ENCODE measurements at regions not wholly inside any gene's neighbourhood (a gene's known extent, or its start where the extent isn't known, plus 50 kb on each side); places are given as distances from the start of the nearest gene placed in this dataset.

- Histone ChIP-seq H3K4me3 (no peak overlapping the region), H3K36me3 (no peaks in the 10 kb centered on the region), H3K27me3 (no peaks in the 10 kb centered on the region), H3K9me3 (peaks cover 0 to 4% (median 0%) of the 10 kb centered on the region in 11 donors), H3K4me1 (no peaks in the 10 kb centered on the region), H3K27ac (no peak overlapping the region)
- ATAC-seq (no peak), DNase-seq (no peak)
- intact Hi-C loops (cut with DNase I) = no loop called here
- TF ChIP-seq CTCF (IDR thresholded peaks at IDR 0.05) = no peak
- WGBS, 2 donors = 88 to 92% methylated on average over 1 of the region's 1 CpG
Observed at GRCh38 chr14:80404413-80404812, 193.1 kb upstream of the DIO2 start.

- Histone ChIP-seq H3K4me1 (no peaks in the 10 kb centered on the region), H3K27ac (no peak overlapping the region), H3K27me3 (no peaks in the 10 kb centered on the region), H3K9me3 (peaks cover 0 to 18% (median 8%) of the 10 kb centered on the region in 11 donors), H3K36me3 (no peaks in the 10 kb centered on the region), H3K4me3 (no peak overlapping the region)
- WGBS, 2 donors = 94% methylated on average over 1 of the region's 1 CpG
- intact Hi-C loops (cut with DNase I) = no loop called here
- no peak for TF ChIP-seq CTCF (IDR thresholded peaks at IDR 0.05)
- no peak for ATAC-seq
- DNase-seq = no peak
Observed at GRCh38 chr14:80403036-80403435, 191.7 kb upstream of the DIO2 start.

GRCh38 chr14:80395031-80395430 is 183.7 kb upstream of the DIO2 start:
- WGBS, 2 donors = 72 to 74% methylated on average over 2 of the region's 2 CpGs
- Histone ChIP-seq H3K36me3 (no peaks in the 10 kb centered on the region), H3K4me3 (no peak overlapping the region), H3K4me1 (no peaks in the 10 kb centered on the region), H3K27ac (peak overlapping the region in 1 of 10 donors; percentile 28), H3K27me3 (no peaks in the 10 kb centered on the region), H3K9me3 (peaks cover 0 to 25% (median 12%) of the 10 kb centered on the region in 11 donors)
- no peak for TF ChIP-seq CTCF (IDR thresholded peaks at IDR 0.05)
- intact Hi-C loops (cut with DNase I) = no loop called here
- ATAC-seq (peak in 1 of 8 donors; percentile 11), DNase-seq (no peak)

- Histone ChIP-seq H3K4me1 (no peaks in the 10 kb centered on the region), H3K4me3 (no peak overlapping the region), H3K9me3 (peaks cover 0 to 19% (median 3%) of the 10 kb centered on the region in 11 donors), H3K27me3 (no peaks in the 10 kb centered on the region), H3K36me3 (no peaks in the 10 kb centered on the region), H3K27ac (no peak overlapping the region)
- intact Hi-C loops (cut with DNase I) = no loop called here
- 0 to 54% methylated on average over 1 of the region's 1 CpG for WGBS, 2 donors
- DNase-seq = no peak
- no peak for TF ChIP-seq CTCF (IDR thresholded peaks at IDR 0.05)
- ATAC-seq = no peak
Observed at GRCh38 chr14:80393766-80394165, 182.5 kb upstream of the DIO2 start.

Data from heart right ventricle (tissue), 16 donors.